GM21528 (cell line): ENCODE measurements at regions not wholly inside any gene's neighbourhood (a gene's known extent, or its start where the extent isn't known, plus 50 kb on each side); places are given as distances from the start of the nearest gene placed in this dataset.

Experiments
- ATAC-seq: cut with Tn5 transposase; IDR thresholded peaks from one replicate; pipeline ENCODE4 v1.9.1; 2021; ENCODE audit warnings: mild to moderate bottlenecking, moderate library complexity; ENCODE audit not compliant: unreplicated experiment, low FRiP score

- ATAC-seq: no peak
These were observed 898.7 kb downstream of the TMEM182 start for GRCh38 chr2:103660519-103660918.

- ATAC-seq: no peak
These were observed 899.1 kb downstream of the TMEM182 start for GRCh38 chr2:103660947-103661346.

- no peak for ATAC-seq
These were observed 902.9 kb downstream of the TMEM182 start for GRCh38 chr2:103664690-103665089.

- ATAC-seq: no peak
These were observed 905.6 kb downstream of the TMEM182 start for GRCh38 chr2:103667335-103667884.

- no peak for ATAC-seq
These were observed 907.7 kb downstream of the TMEM182 start for GRCh38 chr2:103669531-103669930.
